HCT116 (cell line): ENCODE measurements at regions not wholly inside any gene's neighbourhood (a gene's known extent, or its start where the extent isn't known, plus 50 kb on each side); places are given as distances from the start of the nearest gene placed in this dataset.

ENCODE experiments used
- ATAC-seq: fragments of 200-7000 bp; cut with Tn5 transposase; 2 replicates; pipeline ENCODE4 v1.9.1; 2020; ENCODE audit warnings: mild to moderate bottlenecking, moderate library complexity
- BruUV-seq: library from RNA; stranded (reverse); fragments of 400-500 nt; replicated peaks from 2 replicates; lab custom pipeline; 2021; lab: Mats Ljungman, UMichigan
- CTCF ChIA-PET: fragments of 300-600 bp; sonication (Branson Sonifier 250); formaldehyde crosslinking; loops from one replicate; lab custom pipeline; 2021; ENCODE audit warnings: antibody characterized with exemption; lab: Charles Lee
- POLR2A ChIA-PET: fragments of 300-600, 350-600 bp; sonication (Branson Sonifier 250); formaldehyde crosslinking; loops from one replicate; lab custom pipeline; 2021; ENCODE audit warnings: antibody characterized with exemption; lab: Charles Lee
- RAD21 ChIA-PET, 2 experiments: fragments of 300-600 bp; sonication (Branson Sonifier 250); formaldehyde crosslinking; loops; one replicate each; lab custom pipeline; 2023; ENCODE audit warnings: low total read pairs in 2 of 2; ENCODE audit not compliant: uncharacterized antibody in 2 of 2, unreplicated experiment in 2 of 2, low non-redundant PET in 1 of 2; lab: Charles Lee
- DNase-seq: peaks from one replicate; pipeline ENCODE4 v3.0.0-alpha.2; 2010; ENCODE audit warnings: low read depth, low spot score
- H2AFZ ChIP-seq: fragments of 200-600 bp; shearing (Covaris generic), sonication (generic); 2 replicates; pipeline ENCODE4 v1.6.1; 2017; ENCODE audit warnings: low read depth, mixed run types, mixed read lengths, antibody characterized with exemption, low read length; ENCODE audit not compliant: poor library complexity, severe bottlenecking
- H3K27ac ChIP-seq: 2 replicates; pipeline ENCODE4 v1.5.1; 2012; ENCODE audit warnings: low read depth, low read length
- H3K27me3 ChIP-seq: fragments of 200-600 bp; sonication (generic); 2 replicates; pipeline ENCODE4 v1.6.1; 2016; ENCODE audit warnings: mixed run types, low read length, mixed read lengths; ENCODE audit not compliant: insufficient read depth
- H3K36me3 ChIP-seq, 2 experiments: fragments of 200-500 bp in 1 of 2; fragments of 200-600 bp in 1 of 2; sonication (Bioruptor generic) in 1 of 2; sonication (generic) in 1 of 2; 2 replicates each; pipeline versions ENCODE4 v1.5.1 to v1.6.1; 2014 to 2016; ENCODE audit warnings: low read length in 2 of 2, inconsistent platforms in 1 of 2, mixed read lengths in 1 of 2, mixed run types in 1 of 2; ENCODE audit not compliant: insufficient read depth in 2 of 2, control insufficient read depth in 1 of 2
- H3K4me1 ChIP-seq, 2 experiments: fragments of 200-600 bp in 1 of 2; sonication (generic) in 1 of 2; 2 replicates each; pipeline versions ENCODE4 v1.5.1 to v1.6.1; 2012 to 2017; ENCODE audit warnings: low read length in 2 of 2, inconsistent platforms in 1 of 2, mild to moderate bottlenecking in 1 of 2, mixed read lengths in 1 of 2, mixed run types in 1 of 2, moderate library complexity in 1 of 2; ENCODE audit not compliant: insufficient read depth in 2 of 2, control insufficient read depth in 1 of 2
- H3K4me2 ChIP-seq: fragments of 200-600 bp; sonication (generic); 2 replicates; pipeline ENCODE4 v1.6.1; 2017; ENCODE audit warnings: mixed run types, low read length, mixed read lengths
- H3K4me3 ChIP-seq, 2 experiments: fragments of 200-600 bp in 1 of 2; sonication (generic) in 1 of 2; replicated peaks in 1 of 2; 2 replicates each; pipeline ENCODE4 v1.5.1; 2011 to 2016; ENCODE audit warnings: low read length in 2 of 2, control low read depth in 1 of 2, low read depth in 1 of 2, mild to moderate bottlenecking in 1 of 2, mixed read lengths in 1 of 2, mixed run types in 1 of 2
- H3K79me2 ChIP-seq: fragments of 200-600 bp; sonication (generic); 2 replicates; pipeline ENCODE4 v1.6.1; 2017; ENCODE audit warnings: mild to moderate bottlenecking, mixed run types, low read length, moderate library complexity, mixed read lengths; ENCODE audit not compliant: insufficient read depth
- H3K9ac ChIP-seq: fragments of 200-600 bp; sonication (generic); 2 replicates; pipeline ENCODE4 v1.6.1; 2016; ENCODE audit warnings: low read length, mixed read lengths
- H3K9me2 ChIP-seq: fragments of 200-600 bp; sonication (generic), shearing (Covaris generic); 2 replicates; pipeline ENCODE4 v1.6.1; 2017; ENCODE audit warnings: mixed run types, mild to moderate bottlenecking, moderate library complexity; ENCODE audit not compliant: insufficient read depth
- H3K9me3 ChIP-seq, 2 experiments: fragments of 200-500 bp in 1 of 2; fragments of 200-600 bp in 1 of 2; sonication (Bioruptor generic) in 1 of 2; sonication (generic) in 1 of 2; 2 replicates each; pipeline ENCODE4 v1.6.1; 2014 to 2017; ENCODE audit warnings: low read length in 2 of 2, mixed read lengths in 2 of 2, inconsistent platforms in 1 of 2, low read depth in 1 of 2, mild to moderate bottlenecking in 1 of 2, mixed run types in 1 of 2, moderate library complexity in 1 of 2; ENCODE audit not compliant: control insufficient read depth in 1 of 2, insufficient read depth in 1 of 2
- H4K20me1 ChIP-seq: fragments of 200-600 bp; sonication (generic), shearing (Covaris generic); 2 replicates; pipeline ENCODE4 v1.6.1; 2017; ENCODE audit warnings: mixed run types, mild to moderate bottlenecking, moderate library complexity; ENCODE audit not compliant: insufficient read depth
- CBX3 ChIP-seq: IDR thresholded peaks from 2 replicates; pipeline ENCODE4 v1.6.1; 2012; ENCODE audit warnings: low read depth
- CEBPB ChIP-seq: IDR thresholded peaks from 2 replicates; pipeline ENCODE4 v1.6.1; 2012; ENCODE audit warnings: low read depth
- EGR1 ChIP-seq: IDR thresholded peaks from 2 replicates; pipeline ENCODE4 v1.6.1; 2012; ENCODE audit warnings: low read depth
- ELF1 ChIP-seq: IDR thresholded peaks from 2 replicates; pipeline ENCODE4 v1.6.1; 2012; ENCODE audit warnings: low read depth, borderline replicate concordance
- EZH2 ChIP-seq: fragments of 200-600 bp; sonication (generic); IDR thresholded peaks from 2 replicates; pipeline ENCODE4 v1.6.1; 2017; ENCODE audit warnings: antibody characterized with exemption, mixed run types
- EZH2phosphoT487 ChIP-seq: fragments of 200-600 bp; IDR thresholded peaks from 2 replicates; pipeline ENCODE4 v1.6.1; 2018; ENCODE audit warnings: antibody characterized with exemption, borderline replicate concordance
- JUND ChIP-seq: IDR thresholded peaks from 2 replicates; pipeline ENCODE4 v1.6.1; 2012
- POLR2A ChIP-seq: IDR thresholded peaks from 2 replicates; pipeline ENCODE4 v1.7.0; 2011; ENCODE audit warnings: borderline replicate concordance; ENCODE audit not compliant: insufficient read depth, insufficient read length; ENCODE audit errors: extremely low read depth
- RAD21 ChIP-seq: IDR thresholded peaks from 2 replicates; pipeline ENCODE4 v1.6.1; 2012; ENCODE audit warnings: low read depth, mild to moderate bottlenecking
- SRF ChIP-seq: IDR thresholded peaks from 2 replicates; pipeline ENCODE4 v1.6.1; 2012; ENCODE audit warnings: low read depth
- TCF7L2 ChIP-seq: IDR thresholded peaks from 2 replicates; pipeline ENCODE4 v1.7.0; 2011; ENCODE audit warnings: borderline replicate concordance, inconsistent platforms; ENCODE audit not compliant: insufficient read depth, insufficient read length; ENCODE audit errors: extremely low read depth
- YY1 ChIP-seq: IDR thresholded peaks from 2 replicates; pipeline ENCODE4 v1.6.1; 2011; ENCODE audit warnings: low read length, low read depth, moderate library complexity, mild to moderate bottlenecking; ENCODE audit not compliant: insufficient replicate concordance; ENCODE audit errors: extremely low read depth
- ZFX ChIP-seq: fragments of 450-650 bp; IDR thresholded peaks from 2 replicates; pipeline ENCODE4 v1.6.1; 2017
- ZNF274 ChIP-seq: fragments of 200-500 bp; sonication (Bioruptor generic); IDR thresholded peaks from 2 replicates; pipeline ENCODE4 v1.6.1; 2014; ENCODE audit warnings: mild to moderate bottlenecking, low read depth, low read length, inconsistent platforms
- intact Hi-C: fragments of 100-400 bp; cut with micrococcal nuclease; formaldehyde crosslinking; loops from 2 replicates; pipeline ENCODE4 v1.10.0; 2022
- TF ChIP-seq, protein P1 (sequence below): IDR thresholded peaks from 2 replicates; pipeline ENCODE4 v1.6.1; 2012
- TF ChIP-seq, protein P2 (sequence below): IDR thresholded peaks from 2 replicates; pipeline ENCODE4 v1.6.1; 2012; ENCODE audit warnings: low read depth
- TF ChIP-seq, protein P3 (sequence below), 3 experiments: fragments of 200-600 bp in 1 of 3; sonication (generic) in 1 of 3; IDR thresholded peaks in 2 of 3; conservative IDR thresholded peaks in 1 of 3; 2 replicates each; pipeline ENCODE4 v1.5.1; 2012 to 2017; ENCODE audit warnings: low read depth in 2 of 3, low read length in 2 of 3, antibody characterized with exemption in 1 of 3, borderline replicate concordance in 1 of 3, control low read depth in 1 of 3, mild to moderate bottlenecking in 1 of 3, mixed read lengths in 1 of 3, mixed run types in 1 of 3, moderate library complexity in 1 of 3; ENCODE audit not compliant: insufficient read depth in 1 of 3

DNA sequence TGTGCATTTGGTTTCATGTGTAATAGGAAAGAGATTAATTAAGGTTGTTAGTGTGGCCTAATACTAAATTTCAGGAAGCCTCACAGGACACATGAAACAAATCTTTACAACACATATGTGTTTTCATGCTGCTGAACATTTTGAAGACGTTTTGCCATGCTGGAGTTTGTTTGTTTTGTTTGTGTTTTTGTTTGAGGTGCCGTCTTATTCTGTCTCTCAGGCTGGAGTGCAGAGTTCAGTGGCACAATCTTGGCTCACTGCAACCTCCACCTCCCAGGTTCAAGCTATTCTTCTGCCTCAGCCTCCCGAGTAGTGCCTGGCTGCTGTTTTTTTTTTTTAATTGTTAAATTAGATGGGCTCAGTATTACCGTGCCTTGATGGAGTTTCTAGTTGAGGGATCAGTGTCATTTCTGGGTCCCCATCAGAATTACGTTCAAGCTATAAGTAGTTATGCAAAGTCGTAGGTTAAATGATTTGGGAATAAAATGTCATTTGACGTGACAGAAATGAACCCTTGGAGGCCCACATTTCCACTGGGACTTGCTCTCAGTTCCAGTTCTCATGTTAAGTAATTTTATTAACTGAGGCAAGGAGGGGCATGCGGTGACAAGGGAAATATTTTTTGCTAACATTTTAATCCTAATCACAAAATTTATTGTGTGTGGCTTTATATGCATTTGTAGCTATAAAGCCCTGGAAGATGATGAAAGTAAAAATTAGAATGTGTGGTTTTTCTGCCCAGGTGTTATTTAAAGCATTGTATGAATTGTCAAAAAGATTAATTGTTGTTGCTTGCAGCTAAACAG is 196.9 kb downstream of the TM9SF2 start:
- no peak overlapping the region for H3K4me2 ChIP-seq
- TF ChIP-seq, protein P1, sequence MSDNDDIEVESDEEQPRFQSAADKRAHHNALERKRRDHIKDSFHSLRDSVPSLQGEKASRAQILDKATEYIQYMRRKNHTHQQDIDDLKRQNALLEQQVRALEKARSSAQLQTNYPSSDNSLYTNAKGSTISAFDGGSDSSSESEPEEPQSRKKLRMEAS: no peak
- TF ChIP-seq ZFX (no peak), ZNF274 (no peak), TCF7L2 (no peak), SRF (no peak), EZH2 (no peak), YY1 (no peak), RAD21 (no peak), EZH2phosphoT487 (no peak), POLR2A (no peak), JUND (no peak), EGR1 (no peak), CEBPB (no peak), ELF1 (no peak), CBX3 (no peak)
- TF ChIP-seq, protein P2, sequence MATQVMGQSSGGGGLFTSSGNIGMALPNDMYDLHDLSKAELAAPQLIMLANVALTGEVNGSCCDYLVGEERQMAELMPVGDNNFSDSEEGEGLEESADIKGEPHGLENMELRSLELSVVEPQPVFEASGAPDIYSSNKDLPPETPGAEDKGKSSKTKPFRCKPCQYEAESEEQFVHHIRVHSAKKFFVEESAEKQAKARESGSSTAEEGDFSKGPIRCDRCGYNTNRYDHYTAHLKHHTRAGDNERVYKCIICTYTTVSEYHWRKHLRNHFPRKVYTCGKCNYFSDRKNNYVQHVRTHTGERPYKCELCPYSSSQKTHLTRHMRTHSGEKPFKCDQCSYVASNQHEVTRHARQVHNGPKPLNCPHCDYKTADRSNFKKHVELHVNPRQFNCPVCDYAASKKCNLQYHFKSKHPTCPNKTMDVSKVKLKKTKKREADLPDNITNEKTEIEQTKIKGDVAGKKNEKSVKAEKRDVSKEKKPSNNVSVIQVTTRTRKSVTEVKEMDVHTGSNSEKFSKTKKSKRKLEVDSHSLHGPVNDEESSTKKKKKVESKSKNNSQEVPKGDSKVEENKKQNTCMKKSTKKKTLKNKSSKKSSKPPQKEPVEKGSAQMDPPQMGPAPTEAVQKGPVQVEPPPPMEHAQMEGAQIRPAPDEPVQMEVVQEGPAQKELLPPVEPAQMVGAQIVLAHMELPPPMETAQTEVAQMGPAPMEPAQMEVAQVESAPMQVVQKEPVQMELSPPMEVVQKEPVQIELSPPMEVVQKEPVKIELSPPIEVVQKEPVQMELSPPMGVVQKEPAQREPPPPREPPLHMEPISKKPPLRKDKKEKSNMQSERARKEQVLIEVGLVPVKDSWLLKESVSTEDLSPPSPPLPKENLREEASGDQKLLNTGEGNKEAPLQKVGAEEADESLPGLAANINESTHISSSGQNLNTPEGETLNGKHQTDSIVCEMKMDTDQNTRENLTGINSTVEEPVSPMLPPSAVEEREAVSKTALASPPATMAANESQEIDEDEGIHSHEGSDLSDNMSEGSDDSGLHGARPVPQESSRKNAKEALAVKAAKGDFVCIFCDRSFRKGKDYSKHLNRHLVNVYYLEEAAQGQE: no peak
- TF ChIP-seq, protein P3, sequence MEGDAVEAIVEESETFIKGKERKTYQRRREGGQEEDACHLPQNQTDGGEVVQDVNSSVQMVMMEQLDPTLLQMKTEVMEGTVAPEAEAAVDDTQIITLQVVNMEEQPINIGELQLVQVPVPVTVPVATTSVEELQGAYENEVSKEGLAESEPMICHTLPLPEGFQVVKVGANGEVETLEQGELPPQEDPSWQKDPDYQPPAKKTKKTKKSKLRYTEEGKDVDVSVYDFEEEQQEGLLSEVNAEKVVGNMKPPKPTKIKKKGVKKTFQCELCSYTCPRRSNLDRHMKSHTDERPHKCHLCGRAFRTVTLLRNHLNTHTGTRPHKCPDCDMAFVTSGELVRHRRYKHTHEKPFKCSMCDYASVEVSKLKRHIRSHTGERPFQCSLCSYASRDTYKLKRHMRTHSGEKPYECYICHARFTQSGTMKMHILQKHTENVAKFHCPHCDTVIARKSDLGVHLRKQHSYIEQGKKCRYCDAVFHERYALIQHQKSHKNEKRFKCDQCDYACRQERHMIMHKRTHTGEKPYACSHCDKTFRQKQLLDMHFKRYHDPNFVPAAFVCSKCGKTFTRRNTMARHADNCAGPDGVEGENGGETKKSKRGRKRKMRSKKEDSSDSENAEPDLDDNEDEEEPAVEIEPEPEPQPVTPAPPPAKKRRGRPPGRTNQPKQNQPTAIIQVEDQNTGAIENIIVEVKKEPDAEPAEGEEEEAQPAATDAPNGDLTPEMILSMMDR (IDR thresholded peaks at IDR 0.05 in 2 of 3, conservative IDR thresholded peaks at IDR 0.05 in 1 of 3; ENCODE audit: borderline replicate concordance in 1 of 3, insufficient read depth in 1 of 3, low read depth in 2 of 3, low read length in 2 of 3): no peak
- TF ChIP-seq, all 23 proteins: peak for 0
- ATAC-seq (no peak), DNase-seq (no peak)
- ChIA-PET POLR2A (no interaction called here), RAD21 (no interaction called here), CTCF (no interaction called here)
- BruUV-seq: no TSS peak
- Histone ChIP-seq H4K20me1 (no peaks in the 10 kb centered on the region), H3K27me3 (no peaks in the 10 kb centered on the region), H3K4me3 (no peak overlapping the region), H2AFZ (no peak overlapping the region), H3K9ac (no peak overlapping the region), H3K79me2 (no peaks in the 10 kb centered on the region), H3K9me3 (no peaks in the 10 kb centered on the region), H3K9me2 (no peaks in the 10 kb centered on the region), H3K36me3 (no peaks in the 10 kb centered on the region), H3K4me1 (no peaks in the 10 kb centered on the region), H3K27ac (no peak overlapping the region)
- intact Hi-C loops: no loop called here
